CD14-positive monocyte (primary cell): ENCODE measurements at regions not wholly inside any gene's neighbourhood (a gene's known extent, or its start where the extent isn't known, plus 50 kb on each side); places are given as distances from the start of the nearest gene placed in this dataset.

Source experiments
- DNase-seq, 3 donors: peaks; one replicate each; pipeline ENCODE4 v3.0.0-alpha.2; 2011 to 2022
- H2AFZ ChIP-seq: 2 replicates; pipeline ENCODE4 v1.6.0; 2012; ENCODE audit warnings: mild to moderate bottlenecking, low read depth, low read length, inconsistent platforms; ENCODE audit not compliant: insufficient read depth, poor library complexity, severe bottlenecking
- H3K27ac ChIP-seq, 2 donors: 1 replicate in 1 of 2; 2 replicates in 1 of 2; pipeline ENCODE4 v1.5.1; 2012 to 2013; ENCODE audit warnings: low read length in 2 of 2, control low read depth in 1 of 2, inconsistent platforms in 1 of 2, low read depth in 1 of 2, mild to moderate bottlenecking in 1 of 2
- H3K27me3 ChIP-seq, 2 donors: one replicate each; pipeline versions ENCODE4 v1.6.0 to v1.6.1; 2011 to 2013; ENCODE audit warnings: low read length in 2 of 2; ENCODE audit not compliant: control insufficient read depth in 2 of 2, insufficient read depth in 2 of 2
- H3K36me3 ChIP-seq, 2 donors: replicated peaks in 1 of 2; 1 replicate in 1 of 2; 2 replicates in 1 of 2; pipeline versions ENCODE4 v1.5.1 to v1.6.1; 2012 to 2013; ENCODE audit warnings: low read length in 2 of 2, control low read depth in 1 of 2, inconsistent platforms in 1 of 2, mild to moderate bottlenecking in 1 of 2; ENCODE audit not compliant: insufficient read depth in 2 of 2, control insufficient read depth in 1 of 2
- H3K4me1 ChIP-seq, 2 donors: 1 replicate in 1 of 2; 2 replicates in 1 of 2; pipeline versions ENCODE4 v1.5.1 to v1.6.1; 2012 to 2013; ENCODE audit warnings: low read length in 2 of 2, control low read depth in 1 of 2, inconsistent platforms in 1 of 2, mild to moderate bottlenecking in 1 of 2, moderate library complexity in 1 of 2; ENCODE audit not compliant: insufficient read depth in 2 of 2, control insufficient read depth in 1 of 2
- H3K4me2 ChIP-seq: replicated peaks from 2 replicates; pipeline ENCODE3; 2012; ENCODE audit warnings: low read length, moderate library complexity, mild to moderate bottlenecking; ENCODE audit not compliant: poor library complexity, severe bottlenecking; ENCODE audit errors: extremely low read depth
- H3K4me3 ChIP-seq, 3 experiments: fragments of 200-600 bp in 1 of 3; sonication (generic) in 1 of 3; replicated peaks in 1 of 3; 1 replicate in 2 of 3; 2 replicates in 1 of 3; pipeline ENCODE4 v1.5.1; 2011 to 2013; ENCODE audit warnings: low read length in 3 of 3, mild to moderate bottlenecking in 3 of 3, control low read depth in 2 of 3, low read depth in 2 of 3, inconsistent platforms in 1 of 3, moderate library complexity in 1 of 3
- H3K79me2 ChIP-seq: 2 replicates; pipeline ENCODE4 v1.6.0; 2012; ENCODE audit warnings: mild to moderate bottlenecking, control low read depth, inconsistent platforms, low read length, moderate library complexity; ENCODE audit not compliant: insufficient read depth
- H3K9ac ChIP-seq: 2 replicates; pipeline ENCODE4 v1.6.0; 2017; ENCODE audit warnings: low read length, mild to moderate bottlenecking; ENCODE audit not compliant: insufficient read depth, poor library complexity, severe bottlenecking
- H3K9me3 ChIP-seq, 2 donors: replicated peaks in 1 of 2; 1 replicate in 1 of 2; 2 replicates in 1 of 2; pipeline versions ENCODE4 v1.5.1 to v1.6.1; 2012 to 2013; ENCODE audit warnings: low read length in 2 of 2, control low read depth in 1 of 2; ENCODE audit not compliant: control insufficient read depth in 1 of 2, insufficient read depth in 1 of 2
- H4K20me1 ChIP-seq: 2 replicates; pipeline ENCODE4 v1.6.0; 2012; ENCODE audit warnings: mild to moderate bottlenecking, low read length, control low read depth, moderate library complexity; ENCODE audit not compliant: insufficient read depth
- H3K27ac Mint-ChIP-seq, 7 donors: one replicate each; pipeline ENCODE4 v1.8.0; 2020; ENCODE audit warnings: mild to moderate bottlenecking in 7 of 7, mixed read lengths in 7 of 7, moderate library complexity in 6 of 7, inconsistent platforms in 2 of 7
- H3K27me3 Mint-ChIP-seq, 3 donors: one replicate each; pipeline ENCODE4 v1.8.0; 2021 to 2022; ENCODE audit warnings: low read depth in 3 of 3, mild to moderate bottlenecking in 3 of 3, mixed read lengths in 3 of 3, moderate library complexity in 3 of 3, inconsistent platforms in 1 of 3
- H3K36me3 Mint-ChIP-seq, 2 donors: one replicate each; pipeline ENCODE4 v1.8.0; 2020; ENCODE audit warnings: mixed read lengths in 2 of 2, inconsistent platforms in 1 of 2, mild to moderate bottlenecking in 1 of 2
- H3K4me1 Mint-ChIP-seq: one replicate; pipeline ENCODE4 v1.8.0; 2020; ENCODE audit warnings: mild to moderate bottlenecking, mixed read lengths
- H3K4me3 Mint-ChIP-seq, 2 donors: one replicate each; pipeline ENCODE4 v1.8.0; 2020; ENCODE audit warnings: mild to moderate bottlenecking in 2 of 2, mixed read lengths in 2 of 2, moderate library complexity in 1 of 2
- H3K9me3 Mint-ChIP-seq, 7 donors: one replicate each; pipeline ENCODE4 v1.8.0; 2020 to 2022; ENCODE audit warnings: mixed read lengths in 7 of 7, mild to moderate bottlenecking in 6 of 7, moderate library complexity in 6 of 7, inconsistent platforms in 2 of 7
- WGBS: methylation state at CpG from one replicate; pipeline ENCODE4 v1.1.5; 2013; ENCODE audit warnings: missing lambda C conversion rate; ENCODE audit not compliant: insufficient coverage; 5-methylcytosine and 5-hydroxymethylcytosine counted together
- intact Hi-C, 2 donors: fragments of 100-400 bp; cut with micrococcal nuclease; formaldehyde crosslinking; loops; one replicate each; pipeline versions ENCODE4 v1.15.0 to v1.15.1; 2023
- TF ChIP-seq, protein P1 (sequence below): fragments of 200-600 bp; IDR thresholded peaks from one replicate; pipeline ENCODE4 v1.8.0; 2022; ENCODE audit warnings: antibody characterized with exemption, mild to moderate bottlenecking

DNA sequence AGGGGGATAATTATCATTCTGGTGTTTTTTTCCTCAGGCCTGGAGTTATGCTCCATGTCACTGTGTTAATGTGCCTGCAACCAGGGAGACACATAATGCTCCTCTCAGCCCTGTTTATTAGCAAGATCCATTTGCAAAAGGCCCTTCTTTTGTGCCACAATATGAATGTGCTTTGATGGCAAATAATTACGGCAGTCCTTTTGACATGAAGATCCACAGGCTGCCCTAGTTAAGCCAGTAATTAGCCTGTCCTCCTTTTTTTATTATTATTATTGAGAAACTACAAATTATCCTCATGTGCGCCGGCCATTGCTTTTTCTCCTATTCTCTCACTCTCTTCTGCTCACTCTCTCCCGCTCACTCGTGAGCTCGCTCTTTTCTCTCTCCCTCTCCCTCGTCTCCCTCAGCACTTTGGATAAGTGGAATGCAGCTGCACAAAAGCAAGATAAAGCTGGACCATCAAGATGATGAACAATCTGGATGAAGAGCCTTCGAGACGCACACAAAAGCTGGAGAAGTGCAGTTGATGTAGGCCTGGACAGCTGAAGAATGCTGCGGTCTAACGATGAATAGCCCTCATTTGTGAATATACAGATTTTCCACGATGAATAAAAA, 762.3 kb downstream of the BCL11A start:
- H3K4me3 Mint-ChIP-seq: no peak overlapping the region
- no peak overlapping the region for H3K27ac Mint-ChIP-seq
- Histone ChIP-seq H3K79me2 (no peaks in the 10 kb centered on the region), H3K4me3 (no peak overlapping the region), H3K27me3 (no peaks in the 10 kb centered on the region), H3K4me1 (no peaks in the 10 kb centered on the region), H3K4me2 (no peak overlapping the region), H2AFZ (no peak overlapping the region), H3K9ac (no peak overlapping the region), H4K20me1 (no peaks in the 10 kb centered on the region), H3K9me3 (no peaks in the 10 kb centered on the region), H3K36me3 (no peaks in the 10 kb centered on the region), H3K27ac (no peak overlapping the region)
- 100% methylated on average over 2 of the region's 12 CpGs for WGBS
- H3K36me3 Mint-ChIP-seq: no peaks in the 10 kb centered on the region
- TF ChIP-seq, protein P1, sequence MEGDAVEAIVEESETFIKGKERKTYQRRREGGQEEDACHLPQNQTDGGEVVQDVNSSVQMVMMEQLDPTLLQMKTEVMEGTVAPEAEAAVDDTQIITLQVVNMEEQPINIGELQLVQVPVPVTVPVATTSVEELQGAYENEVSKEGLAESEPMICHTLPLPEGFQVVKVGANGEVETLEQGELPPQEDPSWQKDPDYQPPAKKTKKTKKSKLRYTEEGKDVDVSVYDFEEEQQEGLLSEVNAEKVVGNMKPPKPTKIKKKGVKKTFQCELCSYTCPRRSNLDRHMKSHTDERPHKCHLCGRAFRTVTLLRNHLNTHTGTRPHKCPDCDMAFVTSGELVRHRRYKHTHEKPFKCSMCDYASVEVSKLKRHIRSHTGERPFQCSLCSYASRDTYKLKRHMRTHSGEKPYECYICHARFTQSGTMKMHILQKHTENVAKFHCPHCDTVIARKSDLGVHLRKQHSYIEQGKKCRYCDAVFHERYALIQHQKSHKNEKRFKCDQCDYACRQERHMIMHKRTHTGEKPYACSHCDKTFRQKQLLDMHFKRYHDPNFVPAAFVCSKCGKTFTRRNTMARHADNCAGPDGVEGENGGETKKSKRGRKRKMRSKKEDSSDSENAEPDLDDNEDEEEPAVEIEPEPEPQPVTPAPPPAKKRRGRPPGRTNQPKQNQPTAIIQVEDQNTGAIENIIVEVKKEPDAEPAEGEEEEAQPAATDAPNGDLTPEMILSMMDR: no peak
- no peak for DNase-seq
- peaks cover 0 to 3% (median 0%) of the 10 kb centered on the region in 3 donors for H3K27me3 Mint-ChIP-seq
- intact Hi-C loops: no loop called here
- peaks cover 0 to 6% (median 3%) of the 10 kb centered on the region in 7 donors for H3K9me3 Mint-ChIP-seq
- H3K4me1 Mint-ChIP-seq: no peaks in the 10 kb centered on the region

DNA sequence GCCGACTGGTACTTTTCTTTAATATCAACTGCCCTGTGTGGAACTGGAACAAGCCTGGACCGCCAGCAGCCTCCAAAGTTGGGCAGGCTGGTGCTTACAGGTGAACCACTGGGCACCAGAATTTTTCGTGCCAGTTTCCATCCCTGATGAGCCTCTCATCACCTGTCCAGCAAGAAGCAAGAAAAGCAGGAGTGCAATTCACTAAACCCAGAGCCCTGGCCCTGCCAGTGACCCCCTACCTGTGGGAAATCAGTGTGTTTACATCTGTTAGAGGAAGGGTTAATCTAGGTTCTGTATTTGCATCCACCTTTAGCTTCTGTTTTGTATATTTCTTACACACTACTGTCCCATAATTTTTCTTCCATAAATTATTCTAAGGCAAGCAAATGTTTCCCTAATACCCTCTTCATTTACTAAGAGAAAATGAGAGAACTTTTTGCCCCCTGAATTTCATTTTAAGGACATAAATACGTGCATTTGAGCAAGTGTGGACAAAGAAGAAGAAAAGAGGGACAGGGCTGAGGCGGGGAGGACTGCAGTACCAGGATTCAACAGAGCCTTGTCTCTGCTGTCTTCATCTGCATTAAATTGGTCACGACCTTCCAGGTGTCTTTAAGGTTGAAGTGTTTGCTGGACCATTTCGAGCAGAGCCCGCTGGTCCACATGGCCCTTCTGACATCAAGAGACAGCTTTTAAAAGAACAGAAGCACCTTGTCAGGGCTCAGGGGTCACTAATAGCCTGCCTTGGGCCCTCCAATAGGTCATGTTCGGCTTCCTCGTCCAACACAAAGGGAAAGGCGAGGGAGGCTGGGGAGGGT, 763.1 kb downstream of the BCL11A start:
- H3K36me3 ChIP-seq: no peaks in the 10 kb centered on the region
- Mint-ChIP-seq H3K9me3 (peaks cover 0 to 6% (median 3%) of the 10 kb centered on the region in 7 donors), H3K4me3 (no peak overlapping the region), H3K27ac (no peak overlapping the region), H3K27me3 (peaks cover 0 to 3% (median 0%) of the 10 kb centered on the region in 3 donors), H3K4me1 (no peaks in the 10 kb centered on the region), H3K36me3 (no peaks in the 10 kb centered on the region)
- no peaks in the 10 kb centered on the region for H3K27me3 ChIP-seq
- WGBS: 95% methylated on average over 9 of the region's 11 CpGs
- no peaks in the 10 kb centered on the region for H4K20me1 ChIP-seq
- no peaks in the 10 kb centered on the region for H3K4me1 ChIP-seq
- no peak overlapping the region for H2AFZ ChIP-seq
- H3K4me2 ChIP-seq: no peak overlapping the region
- H3K9ac ChIP-seq: no peak overlapping the region
- no peak for DNase-seq
- no peak overlapping the region for H3K27ac ChIP-seq
- TF ChIP-seq, protein P1: no peak
- no peaks in the 10 kb centered on the region for H3K9me3 ChIP-seq
- H3K4me3 ChIP-seq: no peak overlapping the region
- no peaks in the 10 kb centered on the region for H3K79me2 ChIP-seq
- intact Hi-C loops: no loop called here
